HG03108 (cell line): ENCODE measurements at regions not wholly inside any gene's neighbourhood (a gene's known extent, or its start where the extent isn't known, plus 50 kb on each side); places are given as distances from the start of the nearest gene placed in this dataset.
"Not testable (repeated sequence)": the region's sequence is repeated elsewhere in the genome, so short reads cannot be mapped to it uniquely, and the experiment has no call there.

Source experiments
- ATAC-seq: cut with Tn5 transposase; IDR thresholded peaks from one replicate; pipeline ENCODE4 v1.9.1; 2021; ENCODE audit warnings: moderate library complexity; ENCODE audit not compliant: unreplicated experiment

DNA sequence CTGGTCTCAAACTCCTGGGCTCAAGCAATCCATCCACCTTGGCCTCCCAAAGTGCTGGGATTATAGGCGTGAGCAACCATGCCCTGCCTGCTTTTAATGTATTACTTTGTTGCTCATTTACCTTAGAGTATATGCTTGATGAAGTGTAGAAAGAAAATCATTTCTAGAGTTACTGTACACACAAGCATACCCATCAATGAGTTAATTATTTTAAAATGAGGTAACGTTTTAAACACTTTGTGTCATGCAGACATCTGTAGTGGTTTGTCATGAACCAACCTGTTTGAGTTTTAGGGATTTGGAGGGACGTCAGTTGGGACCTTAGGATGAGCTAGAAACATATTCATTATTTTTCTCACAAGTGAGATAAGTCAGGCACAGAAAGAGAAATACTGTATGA is 332.4 kb upstream of the IGF1R start:
- no peak for ATAC-seq

DNA sequence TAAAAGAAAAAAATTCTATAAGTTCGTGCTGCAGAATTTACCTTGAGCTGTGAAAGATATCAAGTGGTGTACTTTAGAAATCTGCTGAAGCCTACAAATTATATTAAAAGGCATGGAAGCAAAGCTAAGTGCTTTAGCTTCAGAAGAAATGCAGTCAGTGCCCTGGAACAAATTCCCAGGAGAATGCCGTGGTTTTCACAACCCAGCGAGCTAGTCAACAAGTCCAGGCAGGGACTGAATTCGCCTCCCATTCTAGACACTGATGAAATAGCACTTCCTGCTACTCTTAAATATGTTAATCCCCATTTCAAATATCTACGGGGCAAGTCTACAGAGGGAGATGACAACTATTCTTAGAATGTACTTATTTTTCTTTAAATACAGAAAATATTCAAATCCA is 326.4 kb upstream of the IGF1R start:
- no peak for ATAC-seq

DNA sequence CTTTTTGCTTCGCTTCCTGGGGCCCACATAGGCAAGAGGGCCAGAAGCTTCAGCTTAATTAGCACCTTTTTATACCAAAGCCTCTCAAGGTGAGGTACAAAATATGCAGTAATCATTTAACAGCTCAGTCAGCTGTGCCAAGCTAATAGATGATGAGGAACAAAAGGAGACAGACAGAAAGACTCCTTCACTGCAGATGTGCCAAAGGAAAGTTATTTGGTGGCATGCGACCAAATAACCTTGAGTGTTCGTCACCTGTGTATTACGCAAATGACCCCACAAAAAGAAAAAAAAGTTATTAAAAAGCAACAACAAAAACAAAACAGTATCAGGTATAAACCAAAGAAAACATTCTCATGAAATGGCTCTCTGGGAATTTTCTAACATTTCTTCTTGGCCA is 325.8 kb upstream of the IGF1R start:
- no peak for ATAC-seq

DNA sequence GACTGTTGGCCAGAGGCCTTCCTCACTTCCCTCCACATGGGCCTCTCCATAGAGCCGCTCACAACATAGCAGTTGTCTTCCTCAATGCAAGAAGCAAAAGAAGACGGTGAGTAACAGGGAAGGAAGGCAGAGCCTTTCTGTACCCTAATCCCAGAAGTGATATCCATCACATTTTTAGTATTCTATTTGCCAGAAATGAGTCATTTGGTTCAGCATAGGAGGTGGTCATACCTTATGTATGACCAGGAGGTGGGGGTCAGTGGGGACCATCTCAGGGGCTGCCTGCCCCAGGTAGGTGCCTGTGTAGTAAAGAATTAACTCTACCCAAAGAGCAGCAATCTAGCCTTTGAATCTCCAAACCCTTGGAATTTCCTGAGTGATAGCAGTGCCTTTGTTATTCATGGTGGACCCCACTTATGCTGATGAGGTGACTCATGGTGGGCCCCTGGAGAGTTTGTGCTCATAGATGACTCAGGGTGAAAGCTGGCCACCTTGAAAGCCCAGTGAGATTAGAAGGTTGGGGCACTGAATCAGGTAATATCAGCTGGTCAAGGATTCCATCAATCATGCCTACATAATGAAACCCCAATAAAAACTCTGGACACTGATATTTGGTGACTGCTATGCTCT is 323.9 kb upstream of the IGF1R start:
- no peak for ATAC-seq

DNA sequence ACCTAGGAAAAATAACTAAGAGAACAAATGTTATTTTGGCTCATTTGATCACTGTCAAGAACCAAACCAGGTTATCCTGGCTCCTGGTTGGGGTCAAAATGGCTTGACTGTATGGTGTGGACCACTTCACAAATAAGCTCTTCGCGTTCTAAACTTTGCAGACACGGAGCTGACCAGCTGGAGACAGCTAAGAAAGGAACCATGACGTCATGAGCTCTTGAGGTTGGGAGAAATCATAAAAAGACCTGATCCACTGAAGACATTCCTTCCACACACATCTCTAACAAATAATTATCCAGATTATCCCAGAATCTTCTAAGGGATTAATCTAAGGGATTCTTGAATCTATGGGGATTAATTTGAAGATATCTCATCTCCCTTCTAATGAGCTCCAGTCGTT is 321.5 kb upstream of the IGF1R start:
- no peak for ATAC-seq

DNA sequence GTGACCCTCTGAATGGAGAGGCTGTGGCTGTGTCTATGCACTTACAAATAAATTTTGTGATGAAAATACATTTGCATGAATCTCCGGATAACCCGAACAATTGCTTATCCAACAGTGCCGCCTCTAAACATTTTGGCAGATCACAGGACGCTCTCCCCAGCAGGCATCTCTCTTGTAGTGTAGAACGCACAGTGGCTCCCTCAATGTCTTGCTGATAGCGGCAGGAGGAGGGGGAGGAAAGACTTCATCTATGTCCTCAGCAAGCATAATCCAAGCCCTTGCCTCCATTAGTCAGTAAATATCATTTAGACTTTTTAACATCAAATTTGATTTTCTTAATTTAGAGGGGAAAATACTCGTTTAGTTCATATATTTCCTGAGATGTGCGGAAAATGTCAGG is 318.1 kb upstream of the IGF1R start:
- ATAC-seq = no peak

DNA sequence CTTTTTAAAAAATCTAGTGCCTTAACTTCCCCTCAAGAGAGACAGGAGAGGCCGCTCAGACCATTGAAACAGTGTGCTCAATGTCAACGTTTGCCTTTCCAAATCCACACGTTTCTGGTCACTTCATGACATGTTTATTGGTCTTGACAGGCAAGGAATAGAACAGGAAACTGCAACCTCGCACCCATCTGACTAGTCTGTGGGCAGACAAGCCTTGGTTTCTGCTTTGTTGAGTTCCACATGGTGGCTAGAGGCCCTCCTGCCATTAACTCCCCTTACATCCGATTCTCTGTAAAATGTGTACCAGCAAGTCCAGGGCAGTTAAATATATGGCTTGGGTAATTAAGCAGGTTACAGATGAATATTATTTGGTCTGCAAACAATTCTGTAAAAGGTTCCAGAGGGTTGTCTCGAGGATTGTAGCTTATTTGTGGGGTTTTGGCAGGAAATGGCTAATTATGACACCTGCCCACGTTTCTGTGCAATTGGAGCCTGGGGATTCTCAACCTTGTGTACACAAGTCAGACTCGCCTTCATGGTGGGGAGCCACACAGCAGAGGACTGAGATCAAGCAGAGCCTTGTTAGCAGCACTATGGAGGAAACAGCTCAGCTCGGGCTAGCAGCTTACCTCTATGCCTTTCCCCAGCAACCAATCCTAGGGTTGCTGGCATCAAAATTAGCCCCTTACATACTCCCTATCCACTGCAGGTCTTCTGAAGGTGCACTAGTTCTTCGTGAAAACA is 317.5 kb upstream of the IGF1R start:
- no peak for ATAC-seq

DNA sequence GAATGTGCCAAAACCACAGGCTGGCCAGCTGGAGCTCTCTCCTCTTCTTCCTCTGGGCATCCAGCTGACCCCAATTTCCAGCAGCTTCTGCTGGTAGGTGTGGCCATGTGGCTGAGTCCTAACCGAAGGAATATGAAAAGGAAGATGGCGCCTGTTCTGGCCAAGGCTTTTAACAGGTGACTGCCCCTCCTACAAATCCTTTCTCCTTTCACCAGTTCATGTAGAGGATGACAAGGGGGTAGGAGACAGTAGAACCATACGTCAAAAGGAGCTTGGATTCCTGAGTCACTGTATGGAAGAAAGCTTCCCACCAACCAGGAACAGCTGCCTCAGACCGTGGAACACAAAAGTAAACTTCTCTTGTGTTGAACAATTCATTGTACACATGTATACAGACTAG is 316.7 kb upstream of the IGF1R start:
- ATAC-seq = no peak

DNA sequence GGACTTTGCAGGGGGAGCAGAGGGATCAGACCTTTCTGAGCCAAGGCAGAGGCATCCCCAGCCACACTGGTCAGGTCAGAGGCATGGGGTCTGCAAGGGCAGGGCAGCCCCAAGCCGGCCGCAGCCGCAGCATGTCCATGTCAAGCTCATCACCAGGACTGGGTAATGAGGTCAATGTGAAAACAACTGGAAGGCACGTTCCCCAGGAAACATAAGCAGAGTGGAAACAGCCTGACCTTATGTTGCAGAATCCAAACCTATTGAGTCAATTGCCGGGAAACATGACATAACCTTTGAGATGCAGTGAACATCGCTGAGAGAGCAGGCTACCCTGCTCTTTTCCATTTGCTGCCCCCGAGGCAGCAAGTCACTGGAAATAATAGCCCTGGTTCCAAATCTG is 315.1 kb upstream of the IGF1R start:
- no peak for ATAC-seq

DNA sequence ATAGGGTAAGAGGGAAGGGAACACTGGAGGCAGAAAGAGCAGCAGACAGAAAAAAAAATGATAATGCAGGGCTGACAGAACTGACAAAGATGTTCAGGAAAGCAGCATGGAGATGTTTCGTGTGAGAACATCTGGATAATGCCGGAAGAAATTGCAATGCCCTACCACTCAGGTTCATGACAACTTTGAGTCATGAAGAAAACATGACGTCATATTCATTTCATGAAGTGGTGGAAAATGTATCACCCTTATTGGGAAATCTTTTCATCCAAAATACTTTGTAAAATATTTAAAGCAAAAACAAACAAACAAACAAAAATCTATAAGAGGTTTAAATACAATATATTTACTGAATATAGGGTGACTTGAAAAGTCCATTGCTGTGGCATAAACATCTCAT is 305.4 kb upstream of the IGF1R start:
- no peak for ATAC-seq

DNA sequence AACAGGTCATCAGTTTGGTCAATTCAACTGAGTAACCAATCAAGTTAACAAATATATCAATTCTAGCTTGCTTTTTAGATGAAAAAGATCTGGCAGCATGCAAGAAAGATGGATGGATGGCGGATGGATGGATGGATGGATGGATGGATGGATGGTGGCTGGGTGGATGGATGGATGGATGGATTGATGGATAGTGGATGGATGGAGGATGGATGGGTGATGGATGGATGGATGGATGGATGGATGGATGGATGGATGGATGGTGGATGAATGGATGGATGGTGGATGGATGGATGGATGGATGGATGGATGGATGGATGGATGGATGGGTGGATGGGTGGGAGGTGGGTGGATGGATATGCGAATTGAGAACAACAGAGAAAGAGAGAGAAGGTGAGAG is 303.7 kb upstream of the IGF1R start:
- ATAC-seq = no peak

DNA sequence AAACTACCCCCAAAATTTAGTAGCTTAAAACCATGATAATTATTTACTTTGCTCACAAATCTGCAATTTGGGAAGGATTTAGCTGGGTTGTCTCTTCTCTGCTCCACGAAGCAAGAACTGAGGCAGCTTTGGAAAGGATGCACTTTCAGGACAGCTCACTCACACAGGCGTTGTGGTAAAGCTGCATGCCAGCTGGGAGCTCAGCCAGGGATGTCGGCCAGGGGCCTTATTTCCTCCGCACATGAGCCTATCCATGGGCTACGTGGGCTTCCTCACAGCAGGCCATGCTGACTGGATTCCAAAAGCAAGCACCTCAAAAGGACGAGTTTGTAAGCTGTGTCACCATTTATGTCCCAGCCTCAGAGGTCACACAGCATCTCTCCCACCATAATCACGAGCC is 301.3 kb upstream of the IGF1R start:
- ATAC-seq = no peak

DNA sequence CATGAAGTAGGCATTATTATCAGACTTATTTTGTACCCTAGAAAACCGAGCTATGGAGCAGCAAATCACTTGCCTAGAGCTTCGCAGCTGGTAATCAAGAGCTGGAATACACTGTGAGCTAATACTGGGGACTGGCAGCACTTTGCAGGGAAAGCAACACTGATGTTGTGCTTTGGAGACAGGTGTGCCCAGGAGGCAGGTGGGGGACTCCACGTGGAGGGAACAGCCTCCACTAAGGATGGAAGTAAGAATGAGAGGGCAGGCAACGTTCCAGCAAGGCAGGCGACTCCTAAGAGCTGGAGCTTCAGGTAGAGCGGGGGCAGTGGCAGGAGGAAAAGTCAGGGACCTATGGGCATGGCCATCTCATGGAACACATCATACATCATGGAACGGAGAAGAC is 300.5 kb upstream of the IGF1R start:
- no peak for ATAC-seq

DNA sequence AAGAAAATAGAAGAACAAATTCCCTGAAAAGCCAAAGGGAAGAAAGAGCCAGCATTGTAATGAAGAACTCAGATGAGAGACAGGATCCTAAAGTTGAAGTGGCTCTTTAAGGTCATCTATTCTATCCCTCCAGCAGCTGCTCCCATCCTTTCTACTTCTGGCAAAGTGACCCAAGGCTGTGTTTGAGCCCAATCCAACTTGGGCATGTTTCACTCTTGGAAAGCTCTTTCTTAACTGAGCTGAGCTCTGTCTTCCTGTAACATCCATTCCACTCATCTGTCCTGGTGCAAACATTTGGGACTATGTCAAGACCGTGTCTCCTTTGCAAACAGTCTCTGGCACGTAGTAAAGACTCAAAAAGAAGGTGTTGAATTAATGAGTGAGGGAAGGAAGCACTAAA is 298.1 kb upstream of the IGF1R start:
- ATAC-seq = no peak

DNA sequence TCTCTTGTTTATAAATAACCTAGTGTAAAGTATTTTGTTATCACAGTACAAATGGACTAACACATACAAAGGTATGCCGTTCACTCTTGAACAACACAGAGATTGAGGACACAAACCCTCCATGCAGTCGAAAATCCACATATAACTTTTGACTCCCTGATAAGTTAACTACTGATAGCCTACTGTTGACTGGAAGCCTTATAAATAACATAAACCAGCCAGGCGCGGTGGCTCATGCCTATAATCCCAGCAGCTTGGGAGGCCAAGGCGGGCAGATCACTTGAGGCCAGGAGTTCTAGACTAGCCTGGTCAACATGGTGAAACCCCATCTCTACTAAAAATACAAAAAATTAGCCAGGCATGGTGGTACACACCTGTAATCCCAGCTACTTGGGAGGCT is 290.1 kb upstream of the IGF1R start:
- ATAC-seq = not testable (repeated sequence)

DNA sequence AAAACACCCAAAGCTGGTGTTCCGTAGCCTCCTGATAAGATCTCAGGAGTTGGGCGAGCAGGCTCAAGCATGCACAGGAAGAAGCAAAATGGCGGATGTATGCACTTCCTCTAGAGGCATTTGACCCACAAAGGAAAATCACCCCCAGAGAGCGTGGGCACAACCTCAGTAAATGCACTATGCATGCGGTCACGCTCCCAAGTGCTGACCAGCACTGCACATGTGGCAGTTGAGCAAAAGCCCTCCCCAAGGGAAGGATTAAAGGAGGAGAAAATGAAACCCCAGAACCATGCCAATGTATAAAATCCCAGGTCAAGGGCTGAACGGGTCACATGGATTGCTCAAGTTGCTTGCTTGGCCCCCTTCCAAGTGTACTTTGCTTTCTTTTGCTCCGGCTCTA is 289.4 kb upstream of the IGF1R start:
- ATAC-seq = no peak

DNA sequence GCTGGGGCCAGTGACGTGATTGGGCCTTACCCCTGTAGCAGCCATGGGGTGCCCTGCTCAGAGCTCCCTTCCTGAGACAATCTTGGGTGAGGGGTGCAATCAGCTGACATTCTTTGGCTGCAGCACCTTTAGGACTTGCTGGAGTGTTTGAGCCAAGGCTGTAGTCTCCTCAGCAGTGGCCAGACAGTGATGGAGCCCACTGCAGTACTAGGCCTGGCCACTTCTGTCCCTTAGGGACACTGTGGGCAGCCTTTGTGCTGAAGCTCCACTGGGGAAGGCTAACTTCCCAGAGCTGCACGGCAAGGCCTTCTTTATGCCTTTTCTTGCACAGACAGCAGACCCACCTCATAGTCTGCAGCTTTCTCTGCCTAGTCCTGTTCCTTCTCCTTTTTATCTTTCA is 284.9 kb upstream of the IGF1R start:
- ATAC-seq = no peak

DNA sequence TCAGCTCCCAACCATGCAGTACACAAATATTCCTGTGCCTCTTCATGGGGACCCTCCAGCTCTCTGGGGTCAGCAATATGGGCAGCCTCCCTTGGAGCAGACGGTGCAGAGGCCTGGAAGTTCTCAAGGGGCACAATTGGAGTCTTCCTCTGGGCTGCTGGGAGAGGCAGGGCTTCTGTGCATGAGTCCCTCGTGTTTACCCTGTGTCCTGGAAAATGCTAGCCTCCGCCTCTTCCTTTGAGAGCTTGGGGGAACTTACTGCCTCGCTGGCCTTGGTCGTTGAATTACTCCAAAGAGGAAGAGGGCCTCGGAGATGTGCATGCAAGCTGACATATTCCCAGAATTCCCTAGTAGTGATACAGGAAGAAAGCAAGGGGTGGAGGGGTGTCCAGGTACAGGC is 284.4 kb upstream of the IGF1R start:
- ATAC-seq = no peak

DNA sequence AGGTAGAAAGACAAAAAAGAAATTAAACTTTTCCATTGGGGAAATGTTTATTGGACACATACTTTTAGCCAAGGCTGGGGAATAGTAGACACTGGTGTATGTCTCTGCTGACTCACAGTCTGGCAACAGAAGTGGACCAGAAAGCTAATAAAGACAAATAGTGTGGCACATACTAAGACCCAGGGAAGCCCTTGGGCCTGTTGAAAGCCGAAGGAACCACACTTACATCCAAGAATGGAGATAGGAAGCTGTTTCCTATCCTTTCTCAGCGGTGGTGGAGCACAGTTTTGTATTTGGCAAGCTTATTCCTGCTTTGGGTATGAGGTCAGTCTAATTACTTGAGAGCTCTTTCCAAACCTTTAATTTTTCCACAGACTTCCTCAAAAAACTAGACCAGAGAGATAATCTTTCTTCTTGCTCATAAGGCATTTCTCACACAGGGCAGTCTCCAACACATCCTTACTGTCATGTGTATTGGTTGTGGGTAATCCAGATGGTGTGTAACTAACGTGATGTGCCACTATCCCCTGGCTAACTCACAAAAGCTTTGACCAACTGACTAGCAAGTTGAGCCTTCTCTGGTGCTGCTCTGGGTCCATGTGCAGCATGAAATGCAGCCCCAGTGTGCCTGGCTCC is 279.1 kb upstream of the IGF1R start:
- ATAC-seq = no peak

DNA sequence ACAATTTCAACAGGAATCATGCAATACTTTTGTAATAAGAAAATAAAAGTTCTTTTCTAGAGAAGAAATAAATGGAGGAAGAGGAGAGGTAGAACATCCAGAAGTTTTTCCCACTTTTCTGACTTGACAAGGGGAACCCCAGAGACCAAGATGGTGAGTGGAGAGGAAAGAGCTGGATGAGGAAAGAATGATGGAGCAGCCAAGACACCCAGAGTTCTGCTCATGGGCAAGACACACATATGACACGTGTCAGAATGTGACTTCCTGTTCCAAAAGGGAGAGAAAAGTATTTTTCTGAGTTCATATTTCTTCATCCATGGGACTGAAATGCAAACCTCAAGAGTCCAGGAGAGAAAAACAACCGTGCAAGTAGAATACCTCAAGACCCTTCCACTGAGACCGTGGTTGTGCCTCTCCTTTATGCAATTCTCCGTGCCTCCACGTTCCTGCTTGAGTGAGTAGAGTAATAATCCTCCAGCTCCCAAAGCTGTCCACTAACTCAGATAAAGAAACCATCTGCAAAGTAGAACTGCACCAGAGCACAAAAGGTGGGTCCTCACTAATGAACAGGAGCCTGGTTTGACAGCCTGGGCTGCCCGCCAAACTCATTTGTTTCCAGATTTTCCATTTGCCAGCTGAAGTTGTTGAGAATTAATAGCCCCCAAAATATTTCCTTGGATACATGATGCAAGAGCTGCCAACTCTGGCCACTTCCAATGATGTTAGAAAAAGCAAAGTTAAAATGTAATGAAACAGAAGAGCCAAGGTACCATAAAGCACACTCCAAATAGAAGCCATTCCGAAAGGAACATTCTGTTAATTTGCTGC is 272.6 kb upstream of the IGF1R start:
- ATAC-seq = no peak

DNA sequence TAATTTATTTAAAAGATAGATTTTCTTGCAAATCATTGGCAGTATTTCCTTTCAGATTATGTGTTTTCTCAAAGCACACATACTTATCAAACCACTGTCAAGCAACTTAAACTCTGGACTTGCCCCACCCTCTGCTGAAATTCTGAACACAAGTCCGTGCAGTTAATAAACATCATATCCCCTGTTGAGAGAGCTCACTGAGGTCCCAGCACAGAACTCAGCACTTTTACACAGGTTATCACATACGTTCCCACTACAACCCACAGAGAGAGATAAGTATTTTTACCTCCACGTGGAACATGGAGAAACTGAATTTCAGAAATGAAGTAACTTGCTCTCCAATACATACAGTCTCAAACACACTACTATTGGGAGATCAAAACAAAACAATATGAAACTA is 267.6 kb upstream of the IGF1R start:
- ATAC-seq = no peak

DNA sequence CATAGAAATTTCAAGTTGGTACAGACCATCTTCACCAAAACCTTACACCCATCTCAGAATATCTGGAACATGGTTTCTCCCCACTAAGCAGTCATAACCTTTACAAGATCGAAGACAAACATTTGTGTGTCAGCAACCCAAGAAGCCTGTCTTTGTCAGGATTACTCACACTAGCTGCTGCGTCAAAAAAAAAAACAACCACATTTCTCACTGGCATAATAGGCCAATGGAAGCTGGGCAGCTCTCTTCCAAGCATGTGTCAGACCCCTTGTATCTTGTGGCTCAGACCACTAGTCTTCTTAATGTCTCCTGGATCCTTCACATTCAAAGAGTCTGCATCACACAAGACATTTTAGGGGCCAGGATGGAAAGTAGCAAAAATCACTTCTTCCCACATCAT is 266.9 kb upstream of the IGF1R start:
- no peak for ATAC-seq
